Gastrocnemius medialis (tissue), 4 donors: ENCODE measurements at regions not wholly inside any gene's neighbourhood (a gene's known extent, or its start where the extent isn't known, plus 50 kb on each side); places are given as distances from the start of the nearest gene placed in this dataset.

Experiments
- CTCF ChIP-seq, 5 experiments: fragments of 450-650 bp in 3 of 5; fragments of 200-600 bp in 2 of 5; sonication (generic) in 2 of 5; IDR thresholded peaks in 4 of 5; conservative IDR thresholded peaks in 1 of 5; 1 replicate in 4 of 5; 2 replicates in 1 of 5; pipeline ENCODE4 v1.5.1; 2016 to 2019; ENCODE audit warnings: antibody characterized with exemption in 5 of 5, mild to moderate bottlenecking in 3 of 5, moderate library complexity in 3 of 5
- POLR2A ChIP-seq, 2 donors: fragments of 450-650 bp; IDR thresholded peaks; one replicate each; pipeline ENCODE4 v1.6.1; 2017; ENCODE audit warnings: antibody characterized with exemption in 2 of 2, mild to moderate bottlenecking in 2 of 2, moderate library complexity in 2 of 2

- TF ChIP-seq CTCF (IDR thresholded peaks at IDR 0.05 in 4 of 5, conservative IDR thresholded peaks at IDR 0.05 in 1 of 5): no peak
- TF ChIP-seq POLR2A (IDR thresholded peaks at IDR 0.05): no peak
Measured at GRCh38 chr16:51542981-51543815, 392.1 kb upstream of the SALL1 start.
